ENCODE measurements at regions not wholly inside any gene's neighbourhood (a gene's known extent, or its start where the extent isn't known, plus 50 kb on each side); places are given as distances from the start of the nearest gene placed in this dataset.
A peak's percentile ranks its signal among the peaks of the same experiment; 100 is the strongest.
"Not testable (repeated sequence)": the region's sequence is repeated elsewhere in the genome, so short reads cannot be mapped to it uniquely, and the experiment has no call there.

DNA sequence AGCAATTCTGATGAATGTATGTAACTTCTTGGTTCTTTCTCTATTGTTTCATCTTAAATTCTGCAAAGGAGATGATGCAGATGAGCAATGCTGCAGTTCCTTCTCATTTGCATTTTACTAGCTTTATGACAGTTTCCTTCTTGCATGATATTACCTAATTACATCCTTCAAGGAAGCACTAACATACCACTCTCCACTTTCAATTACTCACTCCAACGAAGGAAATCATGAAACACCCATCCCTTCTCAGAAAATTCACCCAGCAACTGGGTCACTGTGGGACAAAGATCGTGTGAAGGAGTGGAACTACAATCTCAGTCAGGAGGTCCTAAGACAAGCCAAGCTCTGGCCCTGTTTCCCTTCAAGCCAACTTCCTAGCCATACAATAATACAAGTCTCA is 142.3 kb downstream of the CHD1L start:
- H3K27me3 ChIP-seq (replicated peaks; ENCODE audit: insufficient read depth): no peaks in the 10 kb centered on the region
- no peaks in the 10 kb centered on the region for H3K9me3 ChIP-seq
- TF ChIP-seq, protein P1, sequence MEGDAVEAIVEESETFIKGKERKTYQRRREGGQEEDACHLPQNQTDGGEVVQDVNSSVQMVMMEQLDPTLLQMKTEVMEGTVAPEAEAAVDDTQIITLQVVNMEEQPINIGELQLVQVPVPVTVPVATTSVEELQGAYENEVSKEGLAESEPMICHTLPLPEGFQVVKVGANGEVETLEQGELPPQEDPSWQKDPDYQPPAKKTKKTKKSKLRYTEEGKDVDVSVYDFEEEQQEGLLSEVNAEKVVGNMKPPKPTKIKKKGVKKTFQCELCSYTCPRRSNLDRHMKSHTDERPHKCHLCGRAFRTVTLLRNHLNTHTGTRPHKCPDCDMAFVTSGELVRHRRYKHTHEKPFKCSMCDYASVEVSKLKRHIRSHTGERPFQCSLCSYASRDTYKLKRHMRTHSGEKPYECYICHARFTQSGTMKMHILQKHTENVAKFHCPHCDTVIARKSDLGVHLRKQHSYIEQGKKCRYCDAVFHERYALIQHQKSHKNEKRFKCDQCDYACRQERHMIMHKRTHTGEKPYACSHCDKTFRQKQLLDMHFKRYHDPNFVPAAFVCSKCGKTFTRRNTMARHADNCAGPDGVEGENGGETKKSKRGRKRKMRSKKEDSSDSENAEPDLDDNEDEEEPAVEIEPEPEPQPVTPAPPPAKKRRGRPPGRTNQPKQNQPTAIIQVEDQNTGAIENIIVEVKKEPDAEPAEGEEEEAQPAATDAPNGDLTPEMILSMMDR (IDR thresholded peaks at IDR 0.05): no peak
- no peaks in the 10 kb centered on the region for H3K36me3 ChIP-seq
- H3K4me3 ChIP-seq: no peak overlapping the region
- DNase-seq (ENCODE audit: low spot score): no peak
- ATAC-seq (ENCODE audit: insufficient number of reproducible peaks, low FRiP score, low read depth): no peak
- no peak overlapping the region for H3K27ac ChIP-seq
- H3K4me1 ChIP-seq (ENCODE audit: control insufficient read depth in 1 of 2, low read depth in 2 of 2): no peaks in the 10 kb centered on the region

DNA sequence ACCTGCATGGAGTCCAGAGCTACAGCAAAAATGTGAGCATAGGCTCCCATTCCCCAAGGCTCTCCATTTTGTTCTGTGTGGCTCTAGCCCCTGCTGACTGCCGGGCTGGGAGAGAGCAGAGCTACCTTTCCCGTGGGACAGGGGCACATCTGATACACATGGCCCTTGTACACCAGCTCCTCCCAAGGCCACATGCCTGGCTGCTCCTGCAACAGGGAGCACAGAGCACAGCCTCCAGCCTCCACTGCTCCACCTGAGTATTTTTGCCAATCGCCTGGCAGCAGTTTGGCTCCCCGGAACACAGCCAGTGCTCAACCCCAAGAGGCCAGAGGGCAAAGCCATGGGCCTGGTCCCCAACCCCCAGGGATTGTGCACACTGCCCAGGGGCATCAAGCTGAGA is 146.5 kb downstream of the CHD1L start:
- Histone ChIP-seq H3K27ac (no peak overlapping the region), H3K4me3 (no peak overlapping the region), H3K9me3 (no peaks in the 10 kb centered on the region), H3K27me3 (replicated peaks; ENCODE audit: insufficient read depth) (no peaks in the 10 kb centered on the region), H3K36me3 (no peaks in the 10 kb centered on the region), H3K4me1 (ENCODE audit: control insufficient read depth in 1 of 2, low read depth in 2 of 2) (no peaks in the 10 kb centered on the region)
- DNase-seq (ENCODE audit: low spot score): no peak
- no peak for ATAC-seq (ENCODE audit: insufficient number of reproducible peaks, low FRiP score, low read depth)
- TF ChIP-seq, protein P1 (IDR thresholded peaks at IDR 0.05): no peak

DNA sequence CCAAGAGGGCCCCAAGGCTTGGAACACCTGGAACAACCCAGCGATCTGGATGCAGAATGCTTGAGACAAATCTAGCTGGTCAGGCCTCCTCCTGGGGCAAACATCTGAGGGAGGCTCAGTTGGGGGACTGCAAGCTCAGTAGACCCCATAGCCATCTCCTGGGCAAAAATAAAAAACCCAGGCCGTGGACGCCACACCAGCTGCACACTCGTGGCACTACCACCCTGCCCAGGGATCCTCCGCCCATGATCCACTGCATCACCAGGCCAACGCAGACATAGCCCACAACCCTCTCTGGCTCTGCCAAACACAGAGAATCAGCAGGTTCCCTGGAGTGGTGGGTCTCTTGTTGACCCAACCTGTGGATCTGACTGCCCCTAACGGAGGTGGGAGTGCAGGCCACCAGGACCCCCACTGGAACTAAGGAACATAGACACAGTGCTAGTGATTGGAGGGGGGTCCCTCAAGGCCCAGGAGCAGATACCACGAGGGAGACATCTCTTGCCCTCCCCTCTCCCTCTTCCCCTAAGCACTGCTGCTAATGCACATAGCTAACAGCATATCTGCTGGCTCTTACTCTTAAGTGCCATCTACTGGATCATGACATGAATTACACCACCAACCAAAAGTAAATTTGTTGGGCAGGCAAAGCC is 147.2 kb downstream of the CHD1L start:
- TF ChIP-seq, protein P1 (IDR thresholded peaks at IDR 0.05): peak; percentile 59
- no peaks in the 10 kb centered on the region for H3K4me1 ChIP-seq (ENCODE audit: control insufficient read depth in 1 of 2, low read depth in 2 of 2)
- no peak overlapping the region for H3K4me3 ChIP-seq
- H3K27me3 ChIP-seq (replicated peaks; ENCODE audit: insufficient read depth): no peaks in the 10 kb centered on the region
- DNase-seq (ENCODE audit: low spot score) (no peak), ATAC-seq (ENCODE audit: insufficient number of reproducible peaks, low FRiP score, low read depth) (no peak)
- H3K27ac ChIP-seq: no peak overlapping the region
- no peaks in the 10 kb centered on the region for H3K36me3 ChIP-seq
- H3K9me3 ChIP-seq: no peaks in the 10 kb centered on the region

DNA sequence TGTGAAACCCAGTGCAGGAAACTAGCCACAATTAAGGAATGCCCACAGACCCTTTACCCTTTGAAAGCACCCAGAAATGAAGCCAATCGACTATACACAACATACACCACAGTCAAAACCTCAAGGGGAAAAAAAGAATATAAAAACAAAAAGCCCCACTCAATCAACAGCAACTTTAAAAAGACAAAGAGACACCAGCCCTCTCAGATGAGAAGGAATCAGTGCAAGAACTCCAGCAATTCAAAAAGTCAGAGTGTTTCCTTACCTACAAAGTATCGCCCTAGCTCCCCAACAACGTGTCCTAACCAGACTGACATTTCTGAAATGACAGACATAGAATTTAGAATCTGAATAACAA is 147.7 kb downstream of the CHD1L start:
- no peaks in the 10 kb centered on the region for H3K27me3 ChIP-seq (replicated peaks; ENCODE audit: insufficient read depth)
- no peak overlapping the region for H3K27ac ChIP-seq
- no peak overlapping the region for H3K4me3 ChIP-seq
- no peaks in the 10 kb centered on the region for H3K4me1 ChIP-seq (ENCODE audit: control insufficient read depth in 1 of 2, low read depth in 2 of 2)
- no peaks in the 10 kb centered on the region for H3K36me3 ChIP-seq
- ATAC-seq (ENCODE audit: insufficient number of reproducible peaks, low FRiP score, low read depth) (no peak), DNase-seq (ENCODE audit: low spot score) (no peak)
- H3K9me3 ChIP-seq: no peaks in the 10 kb centered on the region
- TF ChIP-seq, protein P1 (IDR thresholded peaks at IDR 0.05): no peak

DNA sequence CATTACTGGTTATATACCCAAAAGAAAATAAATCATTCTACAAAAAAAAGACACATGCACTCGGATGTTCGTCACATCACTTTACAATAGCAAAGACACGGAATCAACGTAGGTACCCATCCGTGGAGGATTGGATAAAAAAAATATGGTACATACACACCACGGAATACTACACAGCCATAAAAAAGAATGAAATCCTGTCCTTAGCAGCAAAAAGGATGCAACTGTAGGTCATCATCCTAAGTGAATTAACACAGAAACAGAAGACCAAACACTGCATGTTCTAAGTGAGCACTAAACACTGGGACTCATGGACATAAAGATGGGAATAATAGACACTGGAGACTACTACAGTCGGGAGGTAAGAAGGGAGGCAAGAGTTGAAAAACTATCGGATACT is 148.6 kb downstream of the CHD1L start:
- Histone ChIP-seq H3K27ac (no peak overlapping the region), H3K4me1 (ENCODE audit: control insufficient read depth in 1 of 2, low read depth in 2 of 2) (no peaks in the 10 kb centered on the region), H3K9me3 (no peaks in the 10 kb centered on the region)

DNA sequence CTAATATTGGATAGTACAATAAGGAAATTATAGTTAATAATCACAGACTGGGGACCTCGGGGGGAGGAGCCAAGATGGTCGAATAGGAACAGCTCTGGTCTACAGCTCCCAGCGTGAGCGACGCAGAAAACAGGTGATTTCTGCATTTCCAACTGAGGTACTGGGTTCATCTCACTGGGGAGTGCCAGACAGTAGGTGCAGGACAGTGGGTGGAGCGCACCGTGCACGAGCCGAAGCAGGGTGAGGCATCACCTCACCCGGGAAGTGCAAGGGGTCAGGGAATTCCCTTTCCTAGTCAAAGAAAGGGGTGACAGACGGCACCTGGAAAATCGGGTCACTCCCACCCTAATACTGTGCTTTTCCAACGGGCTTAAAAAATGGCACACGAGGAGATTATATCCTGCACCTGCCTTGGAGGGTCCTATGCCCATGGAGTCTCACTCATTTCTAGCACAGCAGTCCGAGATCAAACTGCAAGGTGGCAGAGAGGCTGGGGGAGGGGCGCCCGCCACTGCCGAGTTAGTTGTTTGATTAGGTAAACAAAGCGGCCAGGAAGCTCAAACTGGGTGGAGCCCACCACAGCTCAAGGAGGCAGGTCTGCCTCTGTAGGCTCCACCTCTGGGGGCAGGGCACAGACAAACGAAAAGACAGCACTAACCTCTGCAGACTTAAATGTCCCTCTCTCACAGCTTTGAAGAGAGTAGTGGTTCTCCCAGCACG is 138.8 kb upstream of the BCL9 start:
- H3K27ac ChIP-seq; H3K4me3 ChIP-seq; H3K27me3 ChIP-seq (replicated peaks; ENCODE audit: insufficient read depth); H3K36me3 ChIP-seq; H3K9me3 ChIP-seq; DNase-seq (ENCODE audit: low spot score); ATAC-seq (ENCODE audit: insufficient number of reproducible peaks, low FRiP score, low read depth); H3K4me1 ChIP-seq (ENCODE audit: control insufficient read depth in 1 of 2, low read depth in 2 of 2): not testable (repeated sequence)

More for the DNA sequence above, 148.6 kb downstream of the CHD1L start:
- Histone ChIP-seq H3K4me3 (no peak overlapping the region), H3K27me3 (replicated peaks; ENCODE audit: insufficient read depth) (no peaks in the 10 kb centered on the region), H3K36me3 (no peaks in the 10 kb centered on the region)
- ATAC-seq (ENCODE audit: insufficient number of reproducible peaks, low FRiP score, low read depth) (no peak), DNase-seq (ENCODE audit: low spot score) (no peak)
- TF ChIP-seq, protein P1 (IDR thresholded peaks at IDR 0.05): no peak

DNA sequence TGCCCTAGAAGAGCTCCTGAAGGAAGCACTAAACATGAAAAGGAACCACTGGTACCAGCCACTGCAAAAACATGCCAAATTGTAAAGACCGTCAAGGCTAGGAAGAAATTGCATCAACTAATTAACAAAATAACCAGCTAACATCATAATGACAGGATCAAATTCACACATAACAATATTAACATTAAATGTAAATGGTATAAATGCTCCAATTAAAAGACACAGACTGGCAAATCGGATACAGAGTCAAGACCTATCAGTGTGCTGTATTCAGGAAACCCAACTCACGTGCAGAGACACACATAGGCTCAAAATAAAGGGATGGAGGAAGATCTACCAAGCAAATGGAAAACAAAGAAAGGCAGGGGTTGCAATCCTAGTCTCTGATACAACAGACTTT is 137.0 kb upstream of the BCL9 start:
- H3K27ac ChIP-seq; H3K9me3 ChIP-seq; H3K27me3 ChIP-seq (replicated peaks; ENCODE audit: insufficient read depth); H3K4me1 ChIP-seq (ENCODE audit: control insufficient read depth in 1 of 2, low read depth in 2 of 2); ATAC-seq (ENCODE audit: insufficient number of reproducible peaks, low FRiP score, low read depth); H3K4me3 ChIP-seq; DNase-seq (ENCODE audit: low spot score); H3K36me3 ChIP-seq: not testable (repeated sequence)

All from thoracic aorta (tissue), 2 donors.